ENCODE measurements at regions not wholly inside any gene's neighbourhood (a gene's known extent, or its start where the extent isn't known, plus 50 kb on each side); places are given as distances from the start of the nearest gene placed in this dataset.

DNA sequence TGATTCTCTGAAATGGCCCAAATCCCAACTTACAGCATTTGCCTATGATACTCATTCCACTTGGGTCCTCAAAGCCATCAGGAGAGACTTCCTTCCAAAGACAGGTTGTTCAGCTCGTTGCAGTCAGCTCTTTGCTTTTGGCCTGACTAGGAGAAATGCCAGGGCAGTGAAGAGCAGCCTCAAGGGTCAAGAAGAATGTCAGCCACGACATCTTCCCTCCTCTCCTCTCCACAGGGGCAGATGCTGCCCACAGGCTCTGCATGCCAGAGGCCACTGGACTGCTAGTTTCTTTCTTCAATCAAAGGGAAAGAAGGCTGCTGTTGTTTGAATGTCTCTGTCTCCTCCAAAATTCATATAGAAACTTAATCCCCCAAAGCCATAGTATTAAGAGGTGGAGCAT is 201.7 kb upstream of the PFN2 start:
- no peak overlapping the region for H3K27ac ChIP-seq
- peaks cover 0 to 12% (median 0%) of the 10 kb centered on the region in 3 donors for H3K4me1 ChIP-seq
- TF ChIP-seq POLR2A (IDR thresholded peaks at IDR 0.05) (no peak), CTCF (IDR thresholded peaks at IDR 0.05) (no peak), EP300 (IDR thresholded peaks at IDR 0.05) (no peak), POLR2AphosphoS5 (IDR thresholded peaks at IDR 0.05) (no peak)
- H3K4me3 ChIP-seq = no peak overlapping the region
- 60% methylated on average over 1 of the region's 2 CpGs; no CpG with 5 or more reads in 1 of the 2 donors for WGBS, 2 donors (ENCODE audit: low coverage in 1 of 2)
- H3K9me3 ChIP-seq = no peaks in the 10 kb centered on the region
- H3K36me3 ChIP-seq = no peaks in the 10 kb centered on the region
- no peaks in the 10 kb centered on the region for H3K27me3 ChIP-seq
- no peak for ATAC-seq

GRCh38 chr3:150170852-150171520 is 200.3 kb upstream of the PFN2 start:
- Histone ChIP-seq H3K4me1 (peaks cover 0 to 12% (median 0%) of the 10 kb centered on the region in 3 donors), H3K27ac (no peak overlapping the region), H3K4me3 (no peak overlapping the region), H3K36me3 (no peaks in the 10 kb centered on the region), H3K27me3 (no peaks in the 10 kb centered on the region), H3K9me3 (no peaks in the 10 kb centered on the region)
- TF ChIP-seq POLR2AphosphoS5 (IDR thresholded peaks at IDR 0.05) (no peak), EP300 (IDR thresholded peaks at IDR 0.05) (no peak), POLR2A (IDR thresholded peaks at IDR 0.05) (no peak), CTCF (IDR thresholded peaks at IDR 0.05) (no peak)
- no peak for ATAC-seq
- WGBS, 2 donors (ENCODE audit: low coverage in 1 of 2) = 46 to 100% methylated on average over 2 to 4 of the region's 6 CpGs

- Histone ChIP-seq H3K36me3 (no peaks in the 10 kb centered on the region), H3K4me3 (no peak overlapping the region), H3K27ac (no peak overlapping the region), H3K9me3 (no peaks in the 10 kb centered on the region), H3K4me1 (peaks cover 0 to 12% (median 0%) of the 10 kb centered on the region in 3 donors), H3K27me3 (no peaks in the 10 kb centered on the region)
- TF ChIP-seq EP300 (IDR thresholded peaks at IDR 0.05) (no peak), POLR2A (IDR thresholded peaks at IDR 0.05) (no peak), CTCF (IDR thresholded peaks at IDR 0.05) (no peak), POLR2AphosphoS5 (IDR thresholded peaks at IDR 0.05) (no peak)
- WGBS, 2 donors (ENCODE audit: low coverage in 1 of 2) = 42 to 44% methylated on average over 5 of the region's 5 CpGs
- ATAC-seq = no peak
Observed at GRCh38 chr3:150169330-150169940, 198.7 kb upstream of the PFN2 start.

DNA sequence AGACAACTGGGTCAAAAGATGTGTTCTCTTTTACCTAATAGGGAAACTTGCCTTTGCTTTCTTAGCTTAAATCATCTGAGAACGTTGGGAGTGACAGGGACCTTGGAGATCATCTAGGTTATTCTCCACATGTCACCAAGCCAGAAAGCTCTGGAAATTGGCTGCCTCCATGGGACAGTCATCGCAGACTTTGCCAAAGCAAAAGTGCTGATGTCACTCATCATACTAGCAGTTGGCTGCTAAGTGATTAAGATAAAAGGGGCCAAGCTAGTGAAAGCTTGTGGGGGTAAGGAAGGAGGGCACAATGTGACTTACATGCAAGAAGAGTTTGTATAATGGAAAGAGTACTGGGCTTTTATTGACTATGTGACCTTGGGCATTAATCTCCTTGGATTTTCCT is 198.0 kb upstream of the PFN2 start:
- H3K4me1 ChIP-seq = peaks cover 0 to 12% (median 0%) of the 10 kb centered on the region in 3 donors
- TF ChIP-seq POLR2A (IDR thresholded peaks at IDR 0.05) (no peak), POLR2AphosphoS5 (IDR thresholded peaks at IDR 0.05) (no peak), EP300 (IDR thresholded peaks at IDR 0.05) (no peak), CTCF (IDR thresholded peaks at IDR 0.05) (no peak)
- 8 to 43% methylated on average over 1 to 2 of the region's 2 CpGs for WGBS, 2 donors (ENCODE audit: low coverage in 1 of 2)
- no peaks in the 10 kb centered on the region for H3K27me3 ChIP-seq
- no peak for ATAC-seq
- no peak overlapping the region for H3K4me3 ChIP-seq
- no peaks in the 10 kb centered on the region for H3K36me3 ChIP-seq
- no peaks in the 10 kb centered on the region for H3K9me3 ChIP-seq
- no peak overlapping the region for H3K27ac ChIP-seq

Data from gastroesophageal sphincter (tissue), 4 donors.